Fibroblast of mammary gland (primary cell): ENCODE measurements at regions not wholly inside any gene's neighbourhood (a gene's known extent, or its start where the extent isn't known, plus 50 kb on each side); places are given as distances from the start of the nearest gene placed in this dataset.

Experiments
- DNase-seq: peaks from one replicate; pipeline ENCODE4 v3.0.0-alpha.2; 2010; ENCODE audit warnings: low read depth
- H3K4me3 ChIP-seq: 2 replicates; pipeline ENCODE4 v1.5.1; 2011; ENCODE audit warnings: low read depth, mild to moderate bottlenecking, low read length, moderate library complexity; ENCODE audit not compliant: control insufficient read depth
- CTCF ChIP-seq: conservative IDR thresholded peaks from 2 replicates; pipeline ENCODE4 v1.5.1; 2011; ENCODE audit warnings: low read depth, low read length, inconsistent platforms; ENCODE audit not compliant: control insufficient read depth, insufficient read depth

- H3K4me3 ChIP-seq, result no peak overlapping the region
Observed at GRCh38 chr3:34533451-34533850, 735.0 kb downstream of the PDCD6IP start.

DNA sequence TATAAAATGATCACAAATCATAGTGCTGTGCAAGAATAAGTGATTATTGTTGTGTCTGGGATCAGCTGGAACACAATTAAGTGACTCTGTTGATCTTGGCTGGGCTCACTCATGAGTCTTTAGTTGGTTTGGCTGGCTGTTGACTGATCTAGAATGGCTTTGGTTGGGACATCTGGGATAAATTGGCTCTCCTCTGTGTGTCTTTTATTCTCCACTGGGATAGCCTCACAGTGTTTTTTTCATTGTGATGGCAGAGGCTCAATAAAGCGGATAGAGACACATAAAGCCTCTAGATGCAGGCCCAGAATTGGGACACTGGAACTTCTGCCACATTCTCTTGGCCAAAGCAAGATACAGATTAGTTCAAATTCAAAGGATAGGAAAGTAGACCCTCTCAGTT is 735.6 kb downstream of the PDCD6IP start:
- no peak for TF ChIP-seq CTCF
- no peak for DNase-seq

More at GRCh38 chr3:34533451-34533850, 735.0 kb downstream of the PDCD6IP start:
- TF ChIP-seq CTCF, result no peak
- no peak for DNase-seq

DNA sequence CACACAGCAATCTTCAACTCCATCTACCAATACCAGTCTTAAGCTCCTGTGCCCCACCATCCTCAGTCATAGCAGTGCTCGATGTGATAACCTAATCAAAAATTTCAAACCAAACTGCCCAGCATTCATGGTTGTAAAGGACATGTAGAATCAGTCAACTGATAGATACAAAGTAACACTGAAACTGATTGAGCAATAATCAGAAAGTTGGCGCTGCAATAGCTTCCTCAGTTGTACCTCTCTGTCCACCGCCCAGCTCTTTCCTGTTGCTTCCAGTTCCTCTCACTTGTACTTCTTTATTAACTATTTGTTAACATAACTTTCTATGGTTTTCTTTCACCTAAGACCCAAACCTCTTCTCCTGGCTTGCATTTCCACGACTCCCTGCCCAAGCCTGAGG is 745.7 kb downstream of the PDCD6IP start:
- DNase-seq, result no peak
- TF ChIP-seq CTCF, result no peak
- H3K4me3 ChIP-seq, result no peak overlapping the region

More for the DNA sequence above, 735.6 kb downstream of the PDCD6IP start:
- no peak overlapping the region for H3K4me3 ChIP-seq

- TF ChIP-seq CTCF, result no peak
- no peak for DNase-seq
- H3K4me3 ChIP-seq, result no peak overlapping the region
Observed at GRCh38 chr3:34547297-34547920, 749.0 kb downstream of the PDCD6IP start.

- DNase-seq, result no peak
- TF ChIP-seq CTCF, result no peak
- H3K4me3 ChIP-seq, result no peak overlapping the region
Observed at GRCh38 chr3:34567266-34567665, 768.8 kb downstream of the PDCD6IP start.

GRCh38 chr3:34568766-34569165 is 770.3 kb downstream of the PDCD6IP start:
- no peak for TF ChIP-seq CTCF
- no peak overlapping the region for H3K4me3 ChIP-seq
- DNase-seq, result no peak

DNA sequence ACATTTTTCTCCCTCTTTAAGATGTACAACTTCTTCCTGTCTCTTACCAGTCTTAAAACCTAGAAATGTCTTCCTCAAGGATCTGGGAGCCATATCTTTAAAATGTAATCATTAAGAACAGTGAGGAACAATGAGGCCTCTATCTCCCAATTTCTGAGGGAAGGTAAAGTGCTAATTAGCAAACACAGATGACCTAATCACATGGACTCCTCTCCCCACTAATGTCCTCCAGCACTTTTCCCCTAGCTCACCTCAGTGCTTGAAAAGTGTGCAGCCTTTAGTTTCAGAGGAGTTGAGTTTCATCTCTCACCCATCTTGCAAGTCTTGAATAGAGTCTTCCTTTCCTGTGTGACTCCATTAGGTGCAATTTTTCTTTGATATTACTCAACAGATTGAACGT is 771.0 kb downstream of the PDCD6IP start:
- no peak overlapping the region for H3K4me3 ChIP-seq
- no peak for TF ChIP-seq CTCF
- no peak for DNase-seq
